ENCODE measurements at regions not wholly inside any gene's neighbourhood (a gene's known extent, or its start where the extent isn't known, plus 50 kb on each side); places are given as distances from the start of the nearest gene placed in this dataset.

DNA sequence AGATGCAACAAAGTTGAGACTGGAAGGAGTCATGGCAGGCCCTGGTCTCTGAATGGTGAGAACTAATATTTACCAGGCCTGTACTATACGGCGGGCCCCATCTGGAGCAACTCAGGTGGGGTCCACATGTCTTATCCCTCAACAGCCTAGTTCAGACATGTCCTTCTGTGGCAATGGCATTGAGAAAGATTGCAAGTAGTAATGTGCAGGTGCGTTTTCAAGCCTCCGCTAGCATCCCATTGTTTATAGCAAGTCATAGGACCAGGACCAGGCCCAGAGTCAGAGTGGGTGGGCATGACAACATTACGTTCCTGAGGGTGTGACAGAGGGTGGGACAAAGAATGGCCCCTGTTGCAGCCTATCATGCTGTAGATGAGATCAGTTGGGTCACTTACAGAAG, 541.1 kb downstream of the EFNB2 start:
- Histone ChIP-seq H3K36me3 (no peaks in the 10 kb centered on the region), H3K9me3 (no peaks in the 10 kb centered on the region), H3K27me3 (no peaks in the 10 kb centered on the region), H3K27ac (no peak overlapping the region), H3K4me3 (no peak overlapping the region), H3K4me1 (no peaks in the 10 kb centered on the region)
- no peak for DNase-seq (ENCODE audit: low spot score)
- TF ChIP-seq, protein P1, sequence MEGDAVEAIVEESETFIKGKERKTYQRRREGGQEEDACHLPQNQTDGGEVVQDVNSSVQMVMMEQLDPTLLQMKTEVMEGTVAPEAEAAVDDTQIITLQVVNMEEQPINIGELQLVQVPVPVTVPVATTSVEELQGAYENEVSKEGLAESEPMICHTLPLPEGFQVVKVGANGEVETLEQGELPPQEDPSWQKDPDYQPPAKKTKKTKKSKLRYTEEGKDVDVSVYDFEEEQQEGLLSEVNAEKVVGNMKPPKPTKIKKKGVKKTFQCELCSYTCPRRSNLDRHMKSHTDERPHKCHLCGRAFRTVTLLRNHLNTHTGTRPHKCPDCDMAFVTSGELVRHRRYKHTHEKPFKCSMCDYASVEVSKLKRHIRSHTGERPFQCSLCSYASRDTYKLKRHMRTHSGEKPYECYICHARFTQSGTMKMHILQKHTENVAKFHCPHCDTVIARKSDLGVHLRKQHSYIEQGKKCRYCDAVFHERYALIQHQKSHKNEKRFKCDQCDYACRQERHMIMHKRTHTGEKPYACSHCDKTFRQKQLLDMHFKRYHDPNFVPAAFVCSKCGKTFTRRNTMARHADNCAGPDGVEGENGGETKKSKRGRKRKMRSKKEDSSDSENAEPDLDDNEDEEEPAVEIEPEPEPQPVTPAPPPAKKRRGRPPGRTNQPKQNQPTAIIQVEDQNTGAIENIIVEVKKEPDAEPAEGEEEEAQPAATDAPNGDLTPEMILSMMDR (IDR thresholded peaks at IDR 0.05), result no peak

DNA sequence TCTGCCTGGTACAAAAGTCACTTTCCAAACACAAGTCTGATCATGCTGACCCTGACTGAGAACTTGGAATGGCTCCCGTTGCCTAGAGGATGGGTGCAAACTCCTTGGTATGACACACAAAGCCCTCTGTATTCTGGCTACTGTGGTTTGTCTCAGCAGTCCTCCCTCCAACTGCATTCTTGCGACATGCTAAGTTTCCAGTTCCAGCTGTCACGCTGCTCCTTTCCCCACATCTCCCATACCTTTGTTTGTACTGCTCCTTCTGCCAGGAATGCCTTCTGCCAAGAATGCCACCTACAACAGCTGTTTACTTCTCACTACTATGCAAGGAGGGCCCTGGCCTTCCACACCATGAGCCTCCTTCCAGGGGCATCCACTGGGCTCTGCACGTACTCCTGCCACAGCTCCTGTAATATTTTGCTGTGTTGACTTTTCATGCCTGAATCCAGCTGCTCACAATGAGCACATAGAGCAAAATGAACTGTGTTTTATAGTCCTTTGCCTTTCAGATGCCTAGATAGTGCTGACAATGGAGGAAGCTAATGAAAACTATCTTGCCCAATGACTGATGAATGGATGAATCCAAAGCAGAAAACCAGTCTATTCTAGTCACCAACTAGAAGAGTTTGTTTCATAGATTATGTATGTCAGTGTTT, 543.7 kb downstream of the EFNB2 start:
- TF ChIP-seq, protein P1 (IDR thresholded peaks at IDR 0.05), result no peak
- no peaks in the 10 kb centered on the region for H3K9me3 ChIP-seq
- no peak for DNase-seq (ENCODE audit: low spot score)
- H3K36me3 ChIP-seq, result no peaks in the 10 kb centered on the region
- no peak overlapping the region for H3K4me3 ChIP-seq
- H3K4me1 ChIP-seq, result no peaks in the 10 kb centered on the region
- H3K27ac ChIP-seq, result no peak overlapping the region
- H3K27me3 ChIP-seq, result no peaks in the 10 kb centered on the region

DNA sequence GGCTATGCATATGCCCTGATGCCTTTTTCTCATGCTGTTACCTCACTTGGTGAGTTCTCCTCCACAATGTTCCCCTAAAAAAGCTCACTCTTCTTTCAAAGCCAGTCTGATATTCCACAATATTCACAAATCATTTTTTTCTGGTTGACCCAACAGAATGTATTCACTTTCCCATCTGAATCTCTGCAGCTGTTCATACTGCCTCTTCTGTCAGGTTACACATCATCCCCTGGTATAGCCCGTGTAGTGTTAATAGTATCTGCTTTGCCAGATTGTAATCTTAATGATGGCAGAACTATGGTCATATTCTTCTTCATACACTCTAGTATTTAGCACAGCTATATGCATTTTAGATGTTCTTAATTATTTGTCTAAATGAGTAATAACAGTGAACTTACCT, 544.3 kb downstream of the EFNB2 start:
- Histone ChIP-seq H3K27me3 (no peaks in the 10 kb centered on the region), H3K36me3 (no peaks in the 10 kb centered on the region), H3K9me3 (no peaks in the 10 kb centered on the region), H3K4me1 (no peaks in the 10 kb centered on the region), H3K4me3 (no peak overlapping the region), H3K27ac (no peak overlapping the region)
- DNase-seq (ENCODE audit: low spot score), result no peak
- TF ChIP-seq, protein P1 (IDR thresholded peaks at IDR 0.05), result no peak

DNA sequence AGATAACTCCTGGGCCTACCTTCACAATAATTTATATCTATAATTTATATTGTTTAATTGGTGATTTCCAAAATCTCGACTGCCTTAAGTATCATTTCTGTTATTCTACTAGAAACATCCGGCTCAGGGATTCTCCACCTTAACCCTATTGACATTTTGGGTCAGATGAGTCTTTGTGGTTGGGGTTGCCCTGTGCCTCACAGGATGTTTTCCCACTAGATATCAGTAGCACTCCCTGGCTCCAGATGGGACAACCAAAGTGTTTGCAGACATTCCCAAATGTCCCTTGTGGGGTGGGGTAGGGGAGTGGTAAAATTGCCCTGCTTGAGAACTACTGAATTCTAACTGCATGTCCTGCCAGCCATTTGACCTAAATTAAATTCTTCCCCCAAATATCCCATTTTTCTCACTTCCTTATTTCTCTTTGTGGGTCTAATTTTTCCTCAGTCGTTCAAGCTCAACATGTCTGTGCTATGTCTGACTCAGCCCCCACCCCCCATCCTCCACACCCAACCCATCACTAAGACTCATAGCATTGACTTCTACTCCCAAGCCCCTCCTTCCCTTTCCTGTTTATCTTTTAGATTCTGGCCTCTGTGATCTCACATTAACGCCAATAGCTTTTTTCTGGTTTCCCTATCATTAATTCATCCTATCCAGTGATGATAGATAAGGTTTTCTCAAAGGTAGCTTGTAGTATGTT, 545.1 kb downstream of the EFNB2 start:
- no peaks in the 10 kb centered on the region for H3K27me3 ChIP-seq
- no peak for DNase-seq (ENCODE audit: low spot score)
- H3K9me3 ChIP-seq, result no peaks in the 10 kb centered on the region
- no peak overlapping the region for H3K4me3 ChIP-seq
- no peaks in the 10 kb centered on the region for H3K4me1 ChIP-seq
- no peaks in the 10 kb centered on the region for H3K36me3 ChIP-seq
- TF ChIP-seq, protein P1 (IDR thresholded peaks at IDR 0.05), result no peak
- H3K27ac ChIP-seq, result no peak overlapping the region

DNA sequence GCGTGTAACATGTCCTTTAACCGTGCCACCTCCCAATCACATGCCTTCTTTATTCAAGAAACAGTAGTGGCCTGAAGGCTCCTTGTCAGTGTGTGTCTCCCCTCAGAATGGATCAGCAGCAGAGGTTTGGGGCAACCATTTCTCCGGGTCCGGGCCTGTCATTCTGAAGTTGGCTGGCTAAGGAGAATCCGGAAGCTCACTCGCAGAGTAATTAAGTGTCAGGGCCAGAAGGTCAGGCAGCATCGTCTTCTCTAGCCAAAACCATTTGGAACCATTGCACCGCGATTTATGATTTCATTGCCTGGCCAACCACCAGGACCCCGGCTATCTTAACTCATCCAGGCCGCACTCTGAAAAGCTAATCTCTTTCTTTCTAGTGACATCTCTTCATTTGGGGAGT, 550.8 kb downstream of the EFNB2 start:
- Histone ChIP-seq H3K4me1 (no peaks in the 10 kb centered on the region), H3K27ac (no peak overlapping the region), H3K9me3 (no peaks in the 10 kb centered on the region), H3K27me3 (no peaks in the 10 kb centered on the region), H3K36me3 (no peaks in the 10 kb centered on the region), H3K4me3 (no peak overlapping the region)
- TF ChIP-seq, protein P1 (IDR thresholded peaks at IDR 0.05), result no peak
- no peak for DNase-seq (ENCODE audit: low spot score)

All from right atrium auricular region (tissue), 2 donors.